ENCODE measurements at regions not wholly inside any gene's neighbourhood (a gene's known extent, or its start where the extent isn't known, plus 50 kb on each side); places are given as distances from the start of the nearest gene placed in this dataset.
"Not testable (repeated sequence)": the region's sequence is repeated elsewhere in the genome, so short reads cannot be mapped to it uniquely, and the experiment has no call there.

DNA sequence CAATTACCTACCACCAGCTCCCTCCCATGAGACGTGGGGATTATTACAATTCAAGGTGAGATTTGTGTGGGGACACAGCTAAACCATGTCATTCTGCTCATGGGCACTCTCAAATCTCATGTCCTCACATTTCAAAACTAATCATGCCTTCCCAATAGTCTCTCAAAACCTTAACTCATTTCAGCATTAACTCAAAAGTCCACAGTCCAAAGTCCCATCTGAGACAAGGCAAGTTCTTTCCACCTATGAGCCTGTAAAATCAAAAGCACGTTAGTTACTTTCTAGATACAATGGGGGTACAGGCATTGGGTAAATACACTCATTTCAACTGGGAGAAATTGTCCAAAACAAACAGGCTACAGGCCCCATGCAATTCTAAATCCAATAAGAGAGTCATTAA is 112.8 kb upstream of the OLFM3 start:
- TF ChIP-seq, protein P1, sequence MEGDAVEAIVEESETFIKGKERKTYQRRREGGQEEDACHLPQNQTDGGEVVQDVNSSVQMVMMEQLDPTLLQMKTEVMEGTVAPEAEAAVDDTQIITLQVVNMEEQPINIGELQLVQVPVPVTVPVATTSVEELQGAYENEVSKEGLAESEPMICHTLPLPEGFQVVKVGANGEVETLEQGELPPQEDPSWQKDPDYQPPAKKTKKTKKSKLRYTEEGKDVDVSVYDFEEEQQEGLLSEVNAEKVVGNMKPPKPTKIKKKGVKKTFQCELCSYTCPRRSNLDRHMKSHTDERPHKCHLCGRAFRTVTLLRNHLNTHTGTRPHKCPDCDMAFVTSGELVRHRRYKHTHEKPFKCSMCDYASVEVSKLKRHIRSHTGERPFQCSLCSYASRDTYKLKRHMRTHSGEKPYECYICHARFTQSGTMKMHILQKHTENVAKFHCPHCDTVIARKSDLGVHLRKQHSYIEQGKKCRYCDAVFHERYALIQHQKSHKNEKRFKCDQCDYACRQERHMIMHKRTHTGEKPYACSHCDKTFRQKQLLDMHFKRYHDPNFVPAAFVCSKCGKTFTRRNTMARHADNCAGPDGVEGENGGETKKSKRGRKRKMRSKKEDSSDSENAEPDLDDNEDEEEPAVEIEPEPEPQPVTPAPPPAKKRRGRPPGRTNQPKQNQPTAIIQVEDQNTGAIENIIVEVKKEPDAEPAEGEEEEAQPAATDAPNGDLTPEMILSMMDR (IDR thresholded peaks at IDR 0.05), result not testable (repeated sequence)
- not testable (repeated sequence) for TF ChIP-seq ZFX (IDR thresholded peaks at IDR 0.05; ENCODE audit: borderline replicate concordance)

All from 22Rv1 (cell line).